PC-3 (cell line): ENCODE measurements at regions not wholly inside any gene's neighbourhood (a gene's known extent, or its start where the extent isn't known, plus 50 kb on each side); places are given as distances from the start of the nearest gene placed in this dataset.

ENCODE experiments used
- ATAC-seq: fragments of 200-7000 bp; cut with Tn5 transposase; 2 replicates; pipeline ENCODE4 v1.9.1; 2020; ENCODE audit warnings: mild to moderate bottlenecking, moderate library complexity
- BruUV-seq: library from RNA; stranded (reverse); fragments of 400-500 nt; replicated peaks from 2 replicates; lab custom pipeline; 2021; lab: Mats Ljungman, UMichigan
- CTCF ChIA-PET: fragments of 300-600 bp; sonication (Branson Sonifier 250); formaldehyde crosslinking; loops from one replicate; lab custom pipeline; 2022; ENCODE audit warnings: antibody characterized with exemption; lab: Charles Lee
- POLR2A ChIA-PET: fragments of 300-600 bp; sonication (Branson Sonifier 250); formaldehyde crosslinking; loops from one replicate; lab custom pipeline; 2022; ENCODE audit warnings: antibody characterized with exemption; ENCODE audit not compliant: unreplicated experiment; lab: Charles Lee
- DNase-seq: peaks from one replicate; pipeline ENCODE4 v3.0.0-alpha.2; 2015
- H2AFZ ChIP-seq: fragments of 300-600 bp; sonication (generic); 2 replicates; pipeline ENCODE4 v1.6.0; 2016; ENCODE audit warnings: antibody characterized with exemption, low read length
- H3F3A ChIP-seq: fragments of 300-600 bp; sonication (generic); one replicate; pipeline ENCODE4 v1.6.0; 2017; ENCODE audit warnings: antibody characterized with exemption, low read length, control low read depth, mild to moderate bottlenecking; ENCODE audit not compliant: unreplicated experiment
- H3K27ac ChIP-seq: fragments of 300-600 bp; sonication (generic); 2 replicates; pipeline ENCODE4 v1.5.1; 2016; ENCODE audit warnings: mild to moderate bottlenecking, low read length
- H3K27me3 ChIP-seq: fragments of 300-600 bp; sonication (generic); 2 replicates; pipeline ENCODE4 v1.6.1; 2016; ENCODE audit warnings: low read length, mixed read lengths
- H3K36me3 ChIP-seq: fragments of 300-600 bp; sonication (generic); 2 replicates; pipeline ENCODE4 v1.6.1; 2016; ENCODE audit warnings: low read depth, mixed run types, low read length, mixed read lengths
- H3K4me1 ChIP-seq: fragments of 300-600 bp; sonication (generic); 2 replicates; pipeline ENCODE4 v1.5.1; 2016; ENCODE audit warnings: low read length; ENCODE audit not compliant: insufficient read depth
- H3K4me2 ChIP-seq: fragments of 300-600 bp; sonication (generic); 2 replicates; pipeline ENCODE4 v1.6.0; 2016; ENCODE audit warnings: low read length
- H3K4me3 ChIP-seq: fragments of 300-600 bp; sonication (generic); 2 replicates; pipeline ENCODE4 v1.5.1; 2016; ENCODE audit warnings: mild to moderate bottlenecking, low read length, mixed read lengths
- H3K79me2 ChIP-seq: fragments of 300-600 bp; sonication (generic); 2 replicates; pipeline ENCODE4 v1.6.1; 2017; ENCODE audit warnings: low read length, mixed read lengths
- H3K9ac ChIP-seq: fragments of 300-600 bp; sonication (generic); 2 replicates; pipeline ENCODE4 v1.6.0; 2016; ENCODE audit warnings: mild to moderate bottlenecking, low read length
- H3K9me2 ChIP-seq: fragments of 300-600 bp; sonication (generic); replicated peaks from 2 replicates; pipeline ENCODE4 v1.6.1; 2016; ENCODE audit warnings: mixed run types, low read length, mixed read lengths
- H3K9me3 ChIP-seq: fragments of 300-600 bp; sonication (generic); 2 replicates; pipeline ENCODE4 v1.6.1; 2016; ENCODE audit warnings: low read length, mixed read lengths
- H4K20me1 ChIP-seq: fragments of 300-600 bp; sonication (generic); 2 replicates; pipeline ENCODE4 v1.6.1; 2016; ENCODE audit warnings: low read length, mixed read lengths
- EZH2 ChIP-seq: fragments of 300-600 bp; sonication (generic); IDR thresholded peaks from one replicate; pipeline ENCODE4 v1.6.1; 2017; ENCODE audit warnings: antibody characterized with exemption, mild to moderate bottlenecking, low read length; ENCODE audit not compliant: unreplicated experiment
- EZH2phosphoT487 ChIP-seq: fragments of 300-600 bp; sonication (generic); IDR thresholded peaks from 2 replicates; pipeline ENCODE4 v1.6.1; 2018; ENCODE audit warnings: mild to moderate bottlenecking, antibody characterized with exemption, low read length, borderline replicate concordance
- intact Hi-C: fragments of 100-400 bp; cut with micrococcal nuclease; formaldehyde crosslinking; loops from 2 replicates; pipeline ENCODE4 v1.9.0; 2023
- TF ChIP-seq, protein P1 (sequence below): fragments of 300-600 bp; sonication (generic); conservative IDR thresholded peaks from 2 replicates; pipeline ENCODE4 v1.5.1; 2017; ENCODE audit warnings: antibody characterized with exemption, low read depth, mild to moderate bottlenecking, low read length

DNA sequence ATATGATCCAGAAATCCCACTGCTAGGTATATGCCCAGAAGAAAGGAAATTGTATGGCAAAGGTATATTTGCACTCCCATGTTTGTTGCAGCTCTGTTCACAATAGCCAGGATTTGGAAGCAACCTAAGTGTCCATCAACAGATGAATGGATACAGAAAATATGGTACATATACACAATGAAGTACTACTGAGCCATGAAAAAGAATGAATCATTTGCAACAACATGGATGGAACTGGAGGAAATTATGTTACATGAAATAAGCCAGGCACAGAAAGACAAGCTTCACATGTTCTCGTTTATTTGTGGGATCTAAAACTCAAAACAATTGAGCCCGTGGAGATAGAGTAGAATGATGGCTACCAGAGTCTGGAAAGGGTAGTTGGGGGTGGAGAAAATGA lies 55.5 kb upstream of the BDH1 start:
- CTCF ChIA-PET = no interaction called here
- no peak overlapping the region for H3K4me3 ChIP-seq
- no peak for ATAC-seq
- H3K4me1 ChIP-seq = no peaks in the 10 kb centered on the region
- TF ChIP-seq EZH2phosphoT487 = no peak
- TF ChIP-seq EZH2 = no peak
- TF ChIP-seq, protein P1, sequence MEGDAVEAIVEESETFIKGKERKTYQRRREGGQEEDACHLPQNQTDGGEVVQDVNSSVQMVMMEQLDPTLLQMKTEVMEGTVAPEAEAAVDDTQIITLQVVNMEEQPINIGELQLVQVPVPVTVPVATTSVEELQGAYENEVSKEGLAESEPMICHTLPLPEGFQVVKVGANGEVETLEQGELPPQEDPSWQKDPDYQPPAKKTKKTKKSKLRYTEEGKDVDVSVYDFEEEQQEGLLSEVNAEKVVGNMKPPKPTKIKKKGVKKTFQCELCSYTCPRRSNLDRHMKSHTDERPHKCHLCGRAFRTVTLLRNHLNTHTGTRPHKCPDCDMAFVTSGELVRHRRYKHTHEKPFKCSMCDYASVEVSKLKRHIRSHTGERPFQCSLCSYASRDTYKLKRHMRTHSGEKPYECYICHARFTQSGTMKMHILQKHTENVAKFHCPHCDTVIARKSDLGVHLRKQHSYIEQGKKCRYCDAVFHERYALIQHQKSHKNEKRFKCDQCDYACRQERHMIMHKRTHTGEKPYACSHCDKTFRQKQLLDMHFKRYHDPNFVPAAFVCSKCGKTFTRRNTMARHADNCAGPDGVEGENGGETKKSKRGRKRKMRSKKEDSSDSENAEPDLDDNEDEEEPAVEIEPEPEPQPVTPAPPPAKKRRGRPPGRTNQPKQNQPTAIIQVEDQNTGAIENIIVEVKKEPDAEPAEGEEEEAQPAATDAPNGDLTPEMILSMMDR = no peak
- POLR2A ChIA-PET = no interaction called here
- H4K20me1 ChIP-seq = 0 out of 2 replicates have a peak, but pooled peaks cover 3% of the 10 kb centered on the region
- no peaks in the 10 kb centered on the region for H3K79me2 ChIP-seq
- H3K27ac ChIP-seq = no peak overlapping the region
- H3K9me3 ChIP-seq = no peaks in the 10 kb centered on the region
- no TSS peak for BruUV-seq
- no peak overlapping the region for H3K9ac ChIP-seq
- no peak overlapping the region for H3K4me2 ChIP-seq
- no peak overlapping the region for H2AFZ ChIP-seq
- H3K36me3 ChIP-seq = peaks cover 69% of the 10 kb centered on the region
- no peaks in the 10 kb centered on the region for H3K27me3 ChIP-seq
- H3K9me2 ChIP-seq = no peaks in the 10 kb centered on the region
- no peak for DNase-seq
- intact Hi-C loops = no loop called here
- H3F3A ChIP-seq = peaks cover 2% of the 10 kb centered on the region

DNA sequence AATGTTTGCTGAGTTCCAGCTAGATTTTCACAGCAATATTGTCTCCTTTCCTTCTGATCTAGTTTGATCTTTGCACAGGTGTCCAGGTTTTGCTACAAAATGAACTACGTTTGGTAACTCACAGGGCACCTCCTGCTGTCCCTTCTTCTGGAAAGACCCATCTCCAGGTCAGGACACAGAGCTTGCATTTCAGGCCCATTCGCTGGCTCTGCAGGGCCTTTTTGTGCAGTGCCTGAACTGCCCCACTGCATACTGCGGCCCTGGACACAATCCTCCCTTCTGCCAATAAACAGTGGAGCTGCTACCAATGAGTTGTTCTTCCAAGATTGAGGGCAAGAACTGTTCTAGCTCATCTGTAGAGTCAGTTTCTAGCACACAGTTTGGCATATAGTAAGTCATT lies 50.7 kb upstream of the BDH1 start:
- H3K4me3 ChIP-seq = no peak overlapping the region
- H3K79me2 ChIP-seq = no peaks in the 10 kb centered on the region
- CTCF ChIA-PET = no interaction called here
- H3K4me2 ChIP-seq = no peak overlapping the region
- 0 out of 2 replicates have a peak, but pooled peaks cover 3% of the 10 kb centered on the region for H4K20me1 ChIP-seq
- no peak overlapping the region for H3K27ac ChIP-seq
- DNase-seq = no peak
- no peaks in the 10 kb centered on the region for H3K9me3 ChIP-seq
- BruUV-seq = no TSS peak
- intact Hi-C loops = no loop called here
- no peak overlapping the region for H3K9ac ChIP-seq
- peaks cover 4% of the 10 kb centered on the region for H3F3A ChIP-seq
- H3K4me1 ChIP-seq = no peaks in the 10 kb centered on the region
- peaks cover 39% of the 10 kb centered on the region for H3K36me3 ChIP-seq
- POLR2A ChIA-PET = no interaction called here
- H3K27me3 ChIP-seq = no peaks in the 10 kb centered on the region
- ATAC-seq = no peak
- TF ChIP-seq EZH2phosphoT487 = no peak
- TF ChIP-seq, protein P1 = no peak
- TF ChIP-seq EZH2 = no peak
- no peaks in the 10 kb centered on the region for H3K9me2 ChIP-seq
- no peak overlapping the region for H2AFZ ChIP-seq
